Astrocyte (in vitro differentiated cells and primary cell): ENCODE measurements at regions not wholly inside any gene's neighbourhood (a gene's known extent, or its start where the extent isn't known, plus 50 kb on each side); places are given as distances from the start of the nearest gene placed in this dataset.

Source experiments
- CTCF ChIP-seq: IDR thresholded peaks from 2 replicates; pipeline ENCODE4 v1.5.1; 2011; ENCODE audit warnings: low read depth, mild to moderate bottlenecking, inconsistent platforms, low read length, moderate library complexity; ENCODE audit not compliant: insufficient read depth
- EZH2 ChIP-seq: IDR thresholded peaks from 2 replicates; pipeline ENCODE4 v1.6.1; 2012; ENCODE audit warnings: mild to moderate bottlenecking, low read length, inconsistent platforms; ENCODE audit not compliant: insufficient read depth

- TF ChIP-seq EZH2, result no peak
- no peak for TF ChIP-seq CTCF
Observed at GRCh38 chr6:63395381-63395780, 75.6 kb upstream of the LGSN start.
